BE2C (cell line): ENCODE measurements at regions not wholly inside any gene's neighbourhood (a gene's known extent, or its start where the extent isn't known, plus 50 kb on each side); places are given as distances from the start of the nearest gene placed in this dataset.

Source experiments
- DNase-seq: peaks from one replicate; pipeline ENCODE4 v3.0.0-alpha.2; 2020
- H3K27me3 ChIP-seq: fragments of 250-450 bp; sonication (Bioruptor Pico); 2 replicates; pipeline ENCODE4 v1.5.1; 2020; ENCODE audit warnings: mild to moderate bottlenecking
- H3K36me3 ChIP-seq: fragments of 250-450 bp; sonication (Bioruptor Pico); 2 replicates; pipeline ENCODE4 v1.5.1; 2020; ENCODE audit warnings: mild to moderate bottlenecking
- H3K4me1 ChIP-seq: fragments of 250-450 bp; sonication (Bioruptor Pico); 2 replicates; pipeline ENCODE4 v1.5.1; 2020
- H3K4me3 ChIP-seq: 2 replicates; pipeline ENCODE4 v1.5.1; 2011; ENCODE audit warnings: low read depth, low read length
- H3K9me3 ChIP-seq: fragments of 250-450 bp; sonication (Bioruptor Pico); 2 replicates; pipeline ENCODE4 v1.5.1; 2020
- CTCF ChIP-seq: IDR thresholded peaks from 2 replicates; pipeline ENCODE4 v1.5.1; 2012; ENCODE audit warnings: mild to moderate bottlenecking, low read depth, low read length

GRCh38 chr13:34201050-34201913 is 383.3 kb downstream of the RFC3 start:
- no peaks in the 10 kb centered on the region for H3K9me3 ChIP-seq
- TF ChIP-seq CTCF, result no peak
- H3K4me3 ChIP-seq, result no peak overlapping the region
- no peaks in the 10 kb centered on the region for H3K4me1 ChIP-seq
- H3K36me3 ChIP-seq, result no peaks in the 10 kb centered on the region
- no peak for DNase-seq
- H3K27me3 ChIP-seq, result no peaks in the 10 kb centered on the region

GRCh38 chr13:34207334-34207733 is 389.4 kb downstream of the RFC3 start:
- H3K9me3 ChIP-seq, result no peaks in the 10 kb centered on the region
- no peak for DNase-seq
- H3K4me1 ChIP-seq, result no peaks in the 10 kb centered on the region
- H3K4me3 ChIP-seq, result no peak overlapping the region
- no peaks in the 10 kb centered on the region for H3K36me3 ChIP-seq
- H3K27me3 ChIP-seq, result no peaks in the 10 kb centered on the region
- no peak for TF ChIP-seq CTCF

GRCh38 chr13:34207872-34208271 is 389.9 kb downstream of the RFC3 start:
- Histone ChIP-seq H3K27me3 (no peaks in the 10 kb centered on the region), H3K36me3 (no peaks in the 10 kb centered on the region), H3K4me1 (no peaks in the 10 kb centered on the region), H3K4me3 (no peak overlapping the region), H3K9me3 (no peaks in the 10 kb centered on the region)
- DNase-seq, result no peak
- TF ChIP-seq CTCF, result no peak

DNA sequence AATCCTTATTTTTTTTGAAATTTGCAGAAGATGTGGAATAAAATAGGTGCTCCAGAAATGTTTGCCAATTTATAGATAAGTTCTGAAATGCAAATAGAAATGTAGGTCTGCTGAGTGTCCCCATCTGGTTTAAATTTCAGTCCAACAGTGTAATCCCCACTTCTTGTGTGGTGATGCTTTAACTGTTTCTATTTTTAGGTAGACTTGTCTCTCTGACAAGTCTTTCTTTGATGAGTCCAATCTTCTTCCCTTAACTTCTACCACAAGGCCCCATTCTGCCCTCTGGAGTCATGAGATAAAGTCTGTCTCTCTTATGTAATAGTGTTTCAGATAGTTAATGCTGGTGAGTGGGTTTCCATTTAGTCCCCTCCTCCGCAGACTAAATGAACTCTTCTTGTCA is 390.4 kb downstream of the RFC3 start:
- Histone ChIP-seq H3K36me3 (no peaks in the 10 kb centered on the region), H3K4me3 (no peak overlapping the region), H3K4me1 (no peaks in the 10 kb centered on the region), H3K9me3 (no peaks in the 10 kb centered on the region), H3K27me3 (no peaks in the 10 kb centered on the region)
- DNase-seq, result no peak
- TF ChIP-seq CTCF, result no peak

DNA sequence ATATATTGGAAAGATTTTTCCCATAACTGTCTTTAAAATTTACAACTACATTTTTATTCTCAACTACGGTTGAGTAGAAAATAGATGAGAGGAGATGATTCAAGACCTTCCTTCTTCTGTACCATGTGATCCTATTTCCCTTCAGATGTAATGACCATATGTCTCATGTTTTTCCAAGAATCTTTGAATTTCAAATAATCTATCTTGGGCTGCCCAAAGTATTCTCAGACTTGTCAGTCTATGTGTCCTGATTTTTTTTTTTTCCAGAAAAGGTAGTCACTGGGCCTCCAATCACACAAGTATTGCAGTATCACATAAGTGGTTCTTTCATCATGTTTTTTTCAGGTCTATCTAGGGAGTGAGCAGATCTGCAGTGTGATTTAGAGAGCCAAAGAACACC is 392.4 kb downstream of the RFC3 start:
- DNase-seq, result no peak
- TF ChIP-seq CTCF, result no peak
- Histone ChIP-seq H3K4me3 (no peak overlapping the region), H3K4me1 (no peaks in the 10 kb centered on the region), H3K36me3 (no peaks in the 10 kb centered on the region), H3K27me3 (no peaks in the 10 kb centered on the region), H3K9me3 (no peaks in the 10 kb centered on the region)

DNA sequence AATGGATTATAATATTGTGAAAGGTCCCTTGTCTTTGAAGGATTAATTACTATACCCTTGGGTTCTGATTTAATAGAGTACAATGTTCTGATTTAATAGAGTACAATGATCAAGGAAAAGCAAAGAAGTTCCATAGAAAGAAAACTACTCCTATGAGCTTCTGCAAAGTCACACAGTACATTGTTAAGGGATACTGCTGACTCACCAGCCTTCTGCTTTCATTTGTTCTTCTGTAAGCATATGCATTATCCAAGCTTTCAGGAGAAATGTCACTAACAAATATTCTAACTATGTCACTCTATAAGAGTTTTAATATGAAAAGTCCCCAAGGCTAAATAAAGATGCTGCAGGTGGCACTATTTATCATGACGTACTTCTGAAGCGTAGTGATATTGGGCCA is 396.7 kb downstream of the RFC3 start:
- TF ChIP-seq CTCF, result no peak
- Histone ChIP-seq H3K36me3 (no peaks in the 10 kb centered on the region), H3K4me3 (no peak overlapping the region), H3K27me3 (no peaks in the 10 kb centered on the region), H3K4me1 (no peaks in the 10 kb centered on the region), H3K9me3 (no peaks in the 10 kb centered on the region)
- no peak for DNase-seq
